ENCODE measurements at regions not wholly inside any gene's neighbourhood (a gene's known extent, or its start where the extent isn't known, plus 50 kb on each side); places are given as distances from the start of the nearest gene placed in this dataset.

- Histone ChIP-seq H3K27me3 (no peaks in the 10 kb centered on the region), H3K27ac (no peak overlapping the region), H3K36me3 (no peaks in the 10 kb centered on the region), H3K4me1 (no peaks in the 10 kb centered on the region), H3K4me3 (no peak overlapping the region), H3K9me3 (no peaks in the 10 kb centered on the region)
- intact Hi-C loops (cut with DNase I) = no loop called here
- DNase-seq (no peak), ATAC-seq (no peak)
- no peak for TF ChIP-seq CTCF (IDR thresholded peaks at IDR 0.05)
Observed at GRCh38 chr4:180103794-180104193, 2139.4 kb upstream of the TENM3 start.

GRCh38 chr4:180105362-180105761 is 2137.8 kb upstream of the TENM3 start:
- no peak for TF ChIP-seq CTCF (IDR thresholded peaks at IDR 0.05)
- DNase-seq (no peak), ATAC-seq (no peak)
- no peaks in the 10 kb centered on the region for H3K27me3 ChIP-seq
- no peak overlapping the region for H3K27ac ChIP-seq
- H3K4me3 ChIP-seq = no peak overlapping the region
- no peaks in the 10 kb centered on the region for H3K9me3 ChIP-seq
- no peaks in the 10 kb centered on the region for H3K4me1 ChIP-seq
- intact Hi-C loops (cut with DNase I) = no loop called here
- H3K36me3 ChIP-seq = no peaks in the 10 kb centered on the region

- Histone ChIP-seq H3K9me3 (no peaks in the 10 kb centered on the region), H3K27me3 (no peaks in the 10 kb centered on the region), H3K27ac (no peak overlapping the region), H3K4me1 (no peaks in the 10 kb centered on the region), H3K36me3 (no peaks in the 10 kb centered on the region), H3K4me3 (no peak overlapping the region)
- intact Hi-C loops (cut with DNase I) = no loop called here
- TF ChIP-seq CTCF (IDR thresholded peaks at IDR 0.05) = no peak
- ATAC-seq (no peak), DNase-seq (no peak)
Observed at GRCh38 chr4:180106122-180106521, 2137.1 kb upstream of the TENM3 start.

GRCh38 chr4:180106997-180107396 is 2136.2 kb upstream of the TENM3 start:
- no peak for ATAC-seq
- Histone ChIP-seq H3K9me3 (no peaks in the 10 kb centered on the region), H3K27ac (no peak overlapping the region), H3K27me3 (no peaks in the 10 kb centered on the region), H3K4me3 (no peak overlapping the region), H3K36me3 (no peaks in the 10 kb centered on the region), H3K4me1 (no peaks in the 10 kb centered on the region)
- DNase-seq = no peak
- no peak for TF ChIP-seq CTCF (IDR thresholded peaks at IDR 0.05)
- intact Hi-C loops (cut with DNase I) = no loop called here

- no peaks in the 10 kb centered on the region for H3K27me3 ChIP-seq
- intact Hi-C loops (cut with DNase I) = no loop called here
- H3K9me3 ChIP-seq = no peaks in the 10 kb centered on the region
- DNase-seq (no peak), ATAC-seq (no peak)
- H3K4me3 ChIP-seq = no peak overlapping the region
- no peaks in the 10 kb centered on the region for H3K36me3 ChIP-seq
- H3K27ac ChIP-seq = no peak overlapping the region
- H3K4me1 ChIP-seq = no peaks in the 10 kb centered on the region
- no peak for TF ChIP-seq CTCF (IDR thresholded peaks at IDR 0.05)
Observed at GRCh38 chr4:180116840-180117239, 2126.4 kb upstream of the TENM3 start.

GRCh38 chr4:180120068-180120467 is 2123.1 kb upstream of the TENM3 start:
- no peaks in the 10 kb centered on the region for H3K27me3 ChIP-seq
- H3K9me3 ChIP-seq = no peaks in the 10 kb centered on the region
- TF ChIP-seq CTCF (IDR thresholded peaks at IDR 0.05) = no peak
- no peaks in the 10 kb centered on the region for H3K4me1 ChIP-seq
- intact Hi-C loops (cut with DNase I) = no loop called here
- H3K4me3 ChIP-seq = no peak overlapping the region
- no peak overlapping the region for H3K27ac ChIP-seq
- H3K36me3 ChIP-seq = no peaks in the 10 kb centered on the region
- DNase-seq (no peak), ATAC-seq (no peak)
